Hepatocyte (in vitro differentiated cells): ENCODE measurements at regions not wholly inside any gene's neighbourhood (a gene's known extent, or its start where the extent isn't known, plus 50 kb on each side); places are given as distances from the start of the nearest gene placed in this dataset.

Experiments used
- DNase-seq: peaks from one replicate; pipeline ENCODE4 v3.0.0-alpha.2; 2016; ENCODE audit warnings: low spot score
- H2AFZ ChIP-seq: fragments of 200-600 bp; sonication (generic); 2 replicates; pipeline ENCODE4 v1.6.0; 2016; ENCODE audit warnings: antibody characterized with exemption, mild to moderate bottlenecking
- H3K27ac ChIP-seq: fragments of 200-600 bp; sonication (generic); 2 replicates; pipeline ENCODE4 v1.5.1; 2016; ENCODE audit warnings: mild to moderate bottlenecking
- H3K27me3 ChIP-seq: fragments of 200-600 bp; sonication (generic); 2 replicates; pipeline ENCODE4 v1.6.1; 2016
- H3K36me3 ChIP-seq: fragments of 200-600 bp; sonication (generic); replicated peaks from 2 replicates; pipeline ENCODE4 v1.5.1; 2016; ENCODE audit warnings: low read depth; ENCODE audit not compliant: insufficient read depth
- H3K4me1 ChIP-seq: fragments of 200-600 bp; sonication (generic); 2 replicates; pipeline ENCODE4 v1.5.1; 2016; ENCODE audit warnings: mild to moderate bottlenecking, moderate library complexity; ENCODE audit not compliant: insufficient read depth
- H3K4me2 ChIP-seq: fragments of 200-600 bp; sonication (generic); 2 replicates; pipeline ENCODE4 v1.6.0; 2016
- H3K4me3 ChIP-seq: fragments of 200-600 bp; sonication (generic); 2 replicates; pipeline ENCODE4 v1.5.1; 2016; ENCODE audit warnings: mild to moderate bottlenecking
- H3K79me2 ChIP-seq: fragments of 200-600 bp; sonication (generic); 2 replicates; pipeline ENCODE4 v1.6.0; 2017; ENCODE audit warnings: mild to moderate bottlenecking
- H3K9me2 ChIP-seq: fragments of 200-600 bp; sonication (generic); replicated peaks from 2 replicates; pipeline ENCODE4 v1.6.0; 2017; ENCODE audit warnings: mild to moderate bottlenecking; ENCODE audit not compliant: insufficient read depth
- H3K9me3 ChIP-seq: fragments of 200-600 bp; sonication (generic); 2 replicates; pipeline ENCODE4 v1.5.1; 2016; ENCODE audit warnings: low read depth, mild to moderate bottlenecking
- H4K20me1 ChIP-seq: fragments of 200-600 bp; sonication (generic); 2 replicates; pipeline ENCODE4 v1.6.0; 2016; ENCODE audit warnings: mild to moderate bottlenecking; ENCODE audit not compliant: insufficient read depth, poor library complexity, severe bottlenecking
- CTCF ChIP-seq: fragments of 200-600 bp; sonication (generic); IDR thresholded peaks from 2 replicates; pipeline ENCODE4 v1.5.1; 2016; ENCODE audit warnings: antibody characterized with exemption, mild to moderate bottlenecking; ENCODE audit not compliant: poor library complexity
- EZH2 ChIP-seq: fragments of 200-600 bp; sonication (generic); IDR thresholded peaks from 2 replicates; pipeline ENCODE4 v1.6.1; 2016; ENCODE audit warnings: antibody characterized with exemption, mild to moderate bottlenecking, borderline replicate concordance
- EZH2phosphoT487 ChIP-seq: fragments of 200-600 bp; sonication (generic); IDR thresholded peaks from one replicate; pipeline ENCODE4 v1.6.1; 2018; ENCODE audit warnings: antibody characterized with exemption, mild to moderate bottlenecking, low read depth, moderate library complexity; ENCODE audit not compliant: unreplicated experiment, severe bottlenecking
- WGBS: methylation state at CpG from one replicate; pipeline ENCODE4 v1.1.6; 2016; ENCODE audit warnings: low lambda C conversion rate; ENCODE audit errors: missing lambda C conversion rate; 5-methylcytosine and 5-hydroxymethylcytosine counted together

GRCh38 chr1:30120245-30121000 is 603.0 kb downstream of the MATN1 start:
- Histone ChIP-seq H3K9me3 (no peaks in the 10 kb centered on the region), H3K9me2 (no peaks in the 10 kb centered on the region), H3K79me2 (no peaks in the 10 kb centered on the region), H3K27ac (no peak overlapping the region), H4K20me1 (no peaks in the 10 kb centered on the region), H3K4me1 (no peaks in the 10 kb centered on the region), H2AFZ (no peak overlapping the region), H3K4me3 (no peak overlapping the region), H3K4me2 (no peak overlapping the region), H3K36me3 (no peaks in the 10 kb centered on the region), H3K27me3 (peaks cover 6% of the 10 kb centered on the region)
- WGBS: 79% methylated on average over 16 of the region's 16 CpGs
- DNase-seq: no peak
- TF ChIP-seq EZH2 (no peak), CTCF (no peak), EZH2phosphoT487 (no peak)

DNA sequence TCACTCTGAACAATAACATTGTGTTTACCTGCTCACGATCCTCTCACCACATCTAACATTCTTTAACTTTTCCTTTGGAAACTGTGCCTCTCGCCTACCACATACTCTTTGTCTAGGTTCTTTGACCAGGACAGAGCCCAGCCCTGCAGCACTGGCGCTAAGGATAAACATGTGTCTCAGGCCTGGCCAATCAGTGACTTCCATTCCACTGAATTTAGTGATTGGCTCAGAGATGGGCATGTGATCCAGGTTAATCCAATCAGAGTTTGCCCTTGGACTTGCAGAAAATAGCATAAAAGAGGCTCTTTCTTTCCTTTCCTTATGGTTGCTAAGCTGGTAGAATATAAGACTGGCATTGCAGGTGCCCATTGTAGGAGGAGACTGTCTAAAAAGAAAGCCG is 605.7 kb downstream of the MATN1 start:
- 89% methylated on average over 4 of the region's 4 CpGs for WGBS
- H2AFZ ChIP-seq: no peak overlapping the region
- TF ChIP-seq EZH2phosphoT487: no peak
- TF ChIP-seq CTCF: no peak
- no peak for TF ChIP-seq EZH2
- no peaks in the 10 kb centered on the region for H3K9me2 ChIP-seq
- no peak overlapping the region for H3K27ac ChIP-seq
- H3K4me3 ChIP-seq: no peak overlapping the region
- H3K9me3 ChIP-seq: no peaks in the 10 kb centered on the region
- no peaks in the 10 kb centered on the region for H3K79me2 ChIP-seq
- no peaks in the 10 kb centered on the region for H3K4me1 ChIP-seq
- no peak overlapping the region for H3K4me2 ChIP-seq
- H4K20me1 ChIP-seq: no peaks in the 10 kb centered on the region
- H3K27me3 ChIP-seq: peaks cover 6% of the 10 kb centered on the region
- DNase-seq: no peak
- H3K36me3 ChIP-seq: no peaks in the 10 kb centered on the region

DNA sequence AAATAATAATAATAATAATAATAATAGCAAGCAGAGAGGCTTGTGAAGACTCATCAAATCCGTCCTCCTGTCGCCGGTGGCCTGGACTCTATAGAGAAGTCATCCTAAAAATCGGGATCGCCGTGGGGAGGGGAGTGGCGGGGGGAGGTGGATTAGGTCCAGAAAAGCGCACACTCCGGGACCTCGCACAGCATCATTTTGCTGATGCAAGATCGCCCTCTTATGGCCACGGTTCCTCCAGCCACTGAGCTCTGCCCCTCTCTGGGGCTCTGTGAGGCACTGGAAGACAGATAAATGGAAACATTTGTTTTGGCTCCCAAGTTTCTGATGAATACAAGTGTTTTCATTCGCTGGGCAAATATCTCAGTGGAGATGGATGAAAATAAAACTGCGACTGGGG is 612.0 kb downstream of the MATN1 start:
- 11% methylated on average over 14 of the region's 14 CpGs for WGBS
- H3K27me3 ChIP-seq: peaks cover 26% of the 10 kb centered on the region
- peak; percentile 76 for DNase-seq
- no peaks in the 10 kb centered on the region for H3K4me1 ChIP-seq
- H3K9me3 ChIP-seq: no peaks in the 10 kb centered on the region
- no peak overlapping the region for H3K27ac ChIP-seq
- no peak overlapping the region for H3K4me2 ChIP-seq
- no peak overlapping the region for H2AFZ ChIP-seq
- TF ChIP-seq CTCF (peak; percentile 71), EZH2phosphoT487 (no peak)
- H4K20me1 ChIP-seq: no peaks in the 10 kb centered on the region
- no peak overlapping the region for H3K4me3 ChIP-seq
- no peaks in the 10 kb centered on the region for H3K36me3 ChIP-seq
- no peaks in the 10 kb centered on the region for H3K79me2 ChIP-seq
- no peaks in the 10 kb centered on the region for H3K9me2 ChIP-seq

GRCh38 chr1:30110846-30111245 is 612.5 kb downstream of the MATN1 start:
- 61% methylated on average over 11 of the region's 11 CpGs for WGBS
- no peak overlapping the region for H3K27ac ChIP-seq
- H4K20me1 ChIP-seq: no peaks in the 10 kb centered on the region
- TF ChIP-seq EZH2: no peak
- no peak for TF ChIP-seq EZH2phosphoT487
- TF ChIP-seq CTCF: no peak
- no peak overlapping the region for H3K4me2 ChIP-seq
- peaks cover 26% of the 10 kb centered on the region for H3K27me3 ChIP-seq
- H3K36me3 ChIP-seq: no peaks in the 10 kb centered on the region
- H2AFZ ChIP-seq: no peak overlapping the region
- H3K9me2 ChIP-seq: no peaks in the 10 kb centered on the region
- no peaks in the 10 kb centered on the region for H3K79me2 ChIP-seq
- no peaks in the 10 kb centered on the region for H3K9me3 ChIP-seq
- no peaks in the 10 kb centered on the region for H3K4me1 ChIP-seq
- DNase-seq: no peak
- no peak overlapping the region for H3K4me3 ChIP-seq
